ENCODE measurements at regions not wholly inside any gene's neighbourhood (a gene's known extent, or its start where the extent isn't known, plus 50 kb on each side); places are given as distances from the start of the nearest gene placed in this dataset.

DNA sequence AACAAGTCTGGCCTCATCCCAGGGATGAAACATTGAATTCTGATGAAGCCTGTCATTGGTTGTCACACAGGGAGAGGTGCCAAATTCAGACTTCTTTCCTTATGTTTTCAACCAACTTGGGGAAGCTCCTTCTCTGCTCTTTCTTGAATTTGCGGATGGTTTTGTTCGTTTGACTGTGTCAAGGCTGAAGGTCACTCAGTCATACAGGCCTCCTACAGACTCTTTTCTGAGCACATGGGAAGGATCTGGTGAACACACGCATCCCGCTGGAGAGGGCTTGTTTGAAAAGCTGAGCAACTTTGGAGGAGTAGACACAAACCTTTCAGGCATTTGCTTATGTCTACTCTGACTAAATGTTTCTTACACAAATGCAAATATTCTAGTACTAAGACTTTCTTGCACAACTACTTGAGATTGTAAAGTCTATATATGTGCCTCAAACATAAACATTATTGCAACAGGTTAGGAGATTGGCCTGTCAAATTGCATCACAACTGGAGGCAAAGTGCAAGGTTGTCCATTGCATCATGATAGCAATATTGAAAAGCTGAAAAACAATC lies 151.5 kb upstream of the NR3C1 start (continued):
- TF ChIP-seq CBX5 (CRISPR knock-in tag; IDR thresholded peaks at IDR 0.05; ENCODE audit: borderline replicate concordance) (peak; percentile 74), ZNF431 (CRISPR knock-in tag; IDR thresholded peaks at IDR 0.05; ENCODE audit: borderline replicate concordance, low read depth) (no peak), ZNF430 (CRISPR knock-in tag; IDR thresholded peaks at IDR 0.05) (no peak; the same call in 1 of the 2 replicates), GTF3A (CRISPR knock-in tag; conservative IDR thresholded peaks at IDR 0.05) (no peak), ZNF30 (CRISPR knock-in tag; IDR thresholded peaks at IDR 0.05) (no peak), ZNF101 (CRISPR knock-in tag; IDR thresholded peaks at IDR 0.05; ENCODE audit: borderline replicate concordance, low read depth) (no peak), HMGA1 (CRISPR knock-in tag; conservative IDR thresholded peaks at IDR 0.05) (no peak), ZNF766 (CRISPR knock-in tag; IDR thresholded peaks at IDR 0.05; ENCODE audit: borderline replicate concordance) (no peak), SALL2 (CRISPR knock-in tag; IDR thresholded peaks at IDR 0.05) (0 out of 2 replicates have a peak, but pooled peaks have one; percentile 62), AKAP8 (CRISPR knock-in tag; IDR thresholded peaks at IDR 0.05) (no peak), ZNF614 (CRISPR knock-in tag; IDR thresholded peaks at IDR 0.05; ENCODE audit: borderline replicate concordance) (peak; percentile 90)
- TF ChIP-seq, protein P1, sequence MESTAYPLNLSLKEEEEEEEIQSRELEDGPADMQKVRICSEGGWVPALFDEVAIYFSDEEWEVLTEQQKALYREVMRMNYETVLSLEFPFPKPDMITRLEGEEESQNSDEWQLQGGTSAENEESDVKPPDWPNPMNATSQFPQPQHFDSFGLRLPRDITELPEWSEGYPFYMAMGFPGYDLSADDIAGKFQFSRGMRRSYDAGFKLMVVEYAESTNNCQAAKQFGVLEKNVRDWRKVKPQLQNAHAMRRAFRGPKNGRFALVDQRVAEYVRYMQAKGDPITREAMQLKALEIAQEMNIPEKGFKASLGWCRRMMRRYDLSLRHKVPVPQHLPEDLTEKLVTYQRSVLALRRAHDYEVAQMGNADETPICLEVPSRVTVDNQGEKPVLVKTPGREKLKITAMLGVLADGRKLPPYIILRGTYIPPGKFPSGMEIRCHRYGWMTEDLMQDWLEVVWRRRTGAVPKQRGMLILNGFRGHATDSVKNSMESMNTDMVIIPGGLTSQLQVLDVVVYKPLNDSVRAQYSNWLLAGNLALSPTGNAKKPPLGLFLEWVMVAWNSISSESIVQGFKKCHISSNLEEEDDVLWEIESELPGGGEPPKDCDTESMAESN (CRISPR knock-in tag; conservative IDR thresholded peaks at IDR 0.05), result 0 out of 2 replicates have a peak, but pooled peaks have one; percentile 25
- TF ChIP-seq, protein P2, sequence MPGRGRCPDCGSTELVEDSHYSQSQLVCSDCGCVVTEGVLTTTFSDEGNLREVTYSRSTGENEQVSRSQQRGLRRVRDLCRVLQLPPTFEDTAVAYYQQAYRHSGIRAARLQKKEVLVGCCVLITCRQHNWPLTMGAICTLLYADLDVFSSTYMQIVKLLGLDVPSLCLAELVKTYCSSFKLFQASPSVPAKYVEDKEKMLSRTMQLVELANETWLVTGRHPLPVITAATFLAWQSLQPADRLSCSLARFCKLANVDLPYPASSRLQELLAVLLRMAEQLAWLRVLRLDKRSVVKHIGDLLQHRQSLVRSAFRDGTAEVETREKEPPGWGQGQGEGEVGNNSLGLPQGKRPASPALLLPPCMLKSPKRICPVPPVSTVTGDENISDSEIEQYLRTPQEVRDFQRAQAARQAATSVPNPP (CRISPR knock-in tag; IDR thresholded peaks at IDR 0.05), result no peak
- TF ChIP-seq, protein P3, sequence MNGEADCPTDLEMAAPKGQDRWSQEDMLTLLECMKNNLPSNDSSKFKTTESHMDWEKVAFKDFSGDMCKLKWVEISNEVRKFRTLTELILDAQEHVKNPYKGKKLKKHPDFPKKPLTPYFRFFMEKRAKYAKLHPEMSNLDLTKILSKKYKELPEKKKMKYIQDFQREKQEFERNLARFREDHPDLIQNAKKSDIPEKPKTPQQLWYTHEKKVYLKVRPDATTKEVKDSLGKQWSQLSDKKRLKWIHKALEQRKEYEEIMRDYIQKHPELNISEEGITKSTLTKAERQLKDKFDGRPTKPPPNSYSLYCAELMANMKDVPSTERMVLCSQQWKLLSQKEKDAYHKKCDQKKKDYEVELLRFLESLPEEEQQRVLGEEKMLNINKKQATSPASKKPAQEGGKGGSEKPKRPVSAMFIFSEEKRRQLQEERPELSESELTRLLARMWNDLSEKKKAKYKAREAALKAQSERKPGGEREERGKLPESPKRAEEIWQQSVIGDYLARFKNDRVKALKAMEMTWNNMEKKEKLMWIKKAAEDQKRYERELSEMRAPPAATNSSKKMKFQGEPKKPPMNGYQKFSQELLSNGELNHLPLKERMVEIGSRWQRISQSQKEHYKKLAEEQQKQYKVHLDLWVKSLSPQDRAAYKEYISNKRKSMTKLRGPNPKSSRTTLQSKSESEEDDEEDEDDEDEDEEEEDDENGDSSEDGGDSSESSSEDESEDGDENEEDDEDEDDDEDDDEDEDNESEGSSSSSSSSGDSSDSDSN (CRISPR knock-in tag; IDR thresholded peaks at IDR 0.05), result no peak
- TF ChIP-seq, protein P4, sequence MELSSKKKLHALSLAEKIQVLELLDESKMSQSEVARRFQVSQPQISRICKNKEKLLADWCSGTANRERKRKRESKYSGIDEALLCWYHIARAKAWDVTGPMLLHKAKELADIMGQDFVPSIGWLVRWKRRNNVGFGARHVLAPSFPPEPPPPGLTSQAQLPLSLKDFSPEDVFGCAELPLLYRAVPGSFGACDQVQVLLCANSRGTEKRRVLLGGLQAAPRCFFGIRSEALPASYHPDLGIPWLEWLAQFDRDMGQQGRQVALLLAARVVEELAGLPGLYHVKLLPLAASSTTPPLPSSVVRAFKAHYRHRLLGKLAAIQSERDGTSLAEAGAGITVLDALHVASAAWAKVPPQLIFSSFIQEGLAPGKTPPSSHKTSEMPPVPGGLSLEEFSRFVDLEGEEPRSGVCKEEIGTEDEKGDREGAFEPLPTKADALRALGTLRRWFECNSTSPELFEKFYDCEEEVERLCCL (CRISPR knock-in tag; IDR thresholded peaks at IDR 0.05; ENCODE audit: borderline replicate concordance), result no peak
- TF ChIP-seq, protein P5, sequence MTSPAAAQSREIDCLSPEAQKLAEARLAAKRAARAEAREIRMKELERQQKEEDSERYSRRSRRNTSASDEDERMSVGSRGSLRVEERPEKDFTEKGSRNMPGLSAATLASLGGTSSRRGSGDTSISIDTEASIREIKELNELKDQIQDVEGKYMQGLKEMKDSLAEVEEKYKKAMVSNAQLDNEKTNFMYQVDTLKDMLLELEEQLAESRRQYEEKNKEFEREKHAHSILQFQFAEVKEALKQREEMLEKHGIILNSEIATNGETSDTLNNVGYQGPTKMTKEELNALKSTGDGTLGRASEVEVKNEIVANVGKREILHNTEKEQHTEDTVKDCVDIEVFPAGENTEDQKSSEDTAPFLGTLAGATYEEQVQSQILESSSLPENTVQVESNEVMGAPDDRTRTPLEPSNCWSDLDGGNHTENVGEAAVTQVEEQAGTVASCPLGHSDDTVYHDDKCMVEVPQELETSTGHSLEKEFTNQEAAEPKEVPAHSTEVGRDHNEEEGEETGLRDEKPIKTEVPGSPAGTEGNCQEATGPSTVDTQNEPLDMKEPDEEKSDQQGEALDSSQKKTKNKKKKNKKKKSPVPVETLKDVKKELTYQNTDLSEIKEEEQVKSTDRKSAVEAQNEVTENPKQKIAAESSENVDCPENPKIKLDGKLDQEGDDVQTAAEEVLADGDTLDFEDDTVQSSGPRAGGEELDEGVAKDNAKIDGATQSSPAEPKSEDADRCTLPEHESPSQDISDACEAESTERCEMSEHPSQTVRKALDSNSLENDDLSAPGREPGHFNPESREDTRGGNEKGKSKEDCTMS (CRISPR knock-in tag; conservative IDR thresholded peaks at IDR 0.05), result no peak
- TF ChIP-seq, protein P6, sequence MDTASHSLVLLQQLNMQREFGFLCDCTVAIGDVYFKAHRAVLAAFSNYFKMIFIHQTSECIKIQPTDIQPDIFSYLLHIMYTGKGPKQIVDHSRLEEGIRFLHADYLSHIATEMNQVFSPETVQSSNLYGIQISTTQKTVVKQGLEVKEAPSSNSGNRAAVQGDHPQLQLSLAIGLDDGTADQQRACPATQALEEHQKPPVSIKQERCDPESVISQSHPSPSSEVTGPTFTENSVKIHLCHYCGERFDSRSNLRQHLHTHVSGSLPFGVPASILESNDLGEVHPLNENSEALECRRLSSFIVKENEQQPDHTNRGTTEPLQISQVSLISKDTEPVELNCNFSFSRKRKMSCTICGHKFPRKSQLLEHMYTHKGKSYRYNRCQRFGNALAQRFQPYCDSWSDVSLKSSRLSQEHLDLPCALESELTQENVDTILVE (CRISPR knock-in tag; IDR thresholded peaks at IDR 0.05), result peak; percentile 97

Data from HepG2 (cell line).